GM23248 (cell line): ENCODE measurements at regions not wholly inside any gene's neighbourhood (a gene's known extent, or its start where the extent isn't known, plus 50 kb on each side); places are given as distances from the start of the nearest gene placed in this dataset.

Experiments used
- DNase-seq: peaks from one replicate; pipeline ENCODE4 v3.0.0-alpha.2; 2015
- H2AFZ ChIP-seq: fragments of 200-600 bp; sonication (generic); 2 replicates; pipeline ENCODE4 v1.6.1; 2016; ENCODE audit warnings: antibody characterized with exemption
- H3F3A ChIP-seq: fragments of 200-600 bp; sonication (generic); 2 replicates; pipeline ENCODE4 v1.6.1; 2016; ENCODE audit warnings: mild to moderate bottlenecking, antibody characterized with exemption, mixed run types; ENCODE audit not compliant: insufficient read depth
- H3K27ac ChIP-seq: fragments of 200-600 bp; sonication (generic); 2 replicates; pipeline ENCODE4 v1.5.1; 2016; ENCODE audit warnings: mild to moderate bottlenecking
- H3K27me3 ChIP-seq: fragments of 200-600 bp; sonication (generic); replicated peaks from 2 replicates; pipeline ENCODE4 v1.6.1; 2016; ENCODE audit warnings: mild to moderate bottlenecking; ENCODE audit not compliant: insufficient read depth
- H3K36me3 ChIP-seq: fragments of 200-600 bp; sonication (generic); 2 replicates; pipeline ENCODE4 v1.6.1; 2016; ENCODE audit warnings: low read depth, mild to moderate bottlenecking
- H3K4me1 ChIP-seq: fragments of 200-600 bp; sonication (generic); 2 replicates; pipeline ENCODE4 v1.6.1; 2016; ENCODE audit warnings: mild to moderate bottlenecking; ENCODE audit not compliant: insufficient read depth
- H3K4me2 ChIP-seq: fragments of 200-600 bp; sonication (generic); one replicate; pipeline ENCODE4 v1.6.1; 2016; ENCODE audit warnings: mild to moderate bottlenecking; ENCODE audit not compliant: unreplicated experiment
- H3K4me3 ChIP-seq: fragments of 200-600 bp; sonication (generic); 2 replicates; pipeline ENCODE4 v1.5.1; 2016; ENCODE audit warnings: mild to moderate bottlenecking
- H3K79me2 ChIP-seq: fragments of 200-600 bp; sonication (generic); 2 replicates; pipeline ENCODE4 v1.6.1; 2016; ENCODE audit warnings: mild to moderate bottlenecking; ENCODE audit not compliant: insufficient read depth
- H3K9ac ChIP-seq: fragments of 200-600 bp; sonication (generic); 2 replicates; pipeline ENCODE4 v1.6.1; 2016; ENCODE audit warnings: mild to moderate bottlenecking
- H3K9me2 ChIP-seq: fragments of 200-600 bp; sonication (generic); 2 replicates; pipeline ENCODE4 v1.6.1; 2016; ENCODE audit warnings: mixed run types, mild to moderate bottlenecking, moderate library complexity; ENCODE audit not compliant: insufficient read depth
- H3K9me3 ChIP-seq: fragments of 200-600 bp; sonication (generic); one replicate; pipeline ENCODE4 v1.6.1; 2017; ENCODE audit warnings: low read depth
- H4K20me1 ChIP-seq: fragments of 200-600 bp; sonication (generic); 2 replicates; pipeline ENCODE4 v1.6.0; 2016; ENCODE audit not compliant: insufficient read depth
- EZH2 ChIP-seq: fragments of 200-600 bp; sonication (generic); IDR thresholded peaks from 2 replicates; pipeline ENCODE4 v1.6.1; 2018; ENCODE audit warnings: antibody characterized with exemption, mild to moderate bottlenecking; ENCODE audit not compliant: insufficient read depth, poor library complexity, severe bottlenecking
- EZH2phosphoT487 ChIP-seq: fragments of 200-600 bp; sonication (generic); IDR thresholded peaks from 2 replicates; pipeline ENCODE4 v1.6.1; 2018; ENCODE audit warnings: antibody characterized with exemption, moderate library complexity, mild to moderate bottlenecking, low read depth; ENCODE audit not compliant: insufficient read depth
- WGBS, 2 experiments: methylation state at CpG; one replicate each; pipeline ENCODE4 v1.1.6; 2015 to 2017; ENCODE audit warnings: low lambda C conversion rate in 2 of 2, low coverage in 1 of 2; ENCODE audit errors: missing lambda C conversion rate in 2 of 2; 5-methylcytosine and 5-hydroxymethylcytosine counted together
- in situ Hi-C: fragments of 300-500 bp; cut with MboI; formaldehyde crosslinking; loops from 2 replicates; pipeline ENCODE4 v1.15.0; 2020

DNA sequence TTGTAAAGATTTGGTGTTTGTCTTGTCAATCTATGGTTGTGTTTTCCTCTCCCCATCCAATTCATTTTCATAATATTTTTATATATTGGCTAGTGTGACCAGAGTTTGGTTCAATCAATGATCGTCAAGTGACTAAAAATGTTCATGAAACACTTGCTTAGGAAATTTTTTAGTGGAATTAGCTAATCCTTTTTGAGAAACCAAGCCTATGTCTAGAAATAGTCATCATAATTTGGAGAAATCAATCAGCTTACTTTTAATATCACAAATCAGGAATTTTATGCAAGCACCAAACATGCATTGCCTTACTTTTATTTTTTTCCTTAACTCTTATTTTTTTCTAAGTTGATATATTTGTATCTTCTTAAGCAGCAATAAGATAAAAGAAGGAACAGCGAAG lies 403.1 kb upstream of the TBL1XR1 start:
- Histone ChIP-seq H4K20me1 (no peaks in the 10 kb centered on the region), H3F3A (peaks cover 33% of the 10 kb centered on the region), H3K9me3 (no peaks in the 10 kb centered on the region), H3K4me2 (no peak overlapping the region), H3K9ac (no peak overlapping the region), H3K9me2 (no peaks in the 10 kb centered on the region), H3K27me3 (no peaks in the 10 kb centered on the region), H3K4me3 (no peak overlapping the region), H3K27ac (no peak overlapping the region), H3K4me1 (peaks cover 31% of the 10 kb centered on the region), H3K36me3 (no peaks in the 10 kb centered on the region), H2AFZ (no peak overlapping the region), H3K79me2 (no peaks in the 10 kb centered on the region)
- DNase-seq: no peak
- WGBS, 2 experiments: 95 to 96% methylated on average over 2 of the region's 2 CpGs
- in situ Hi-C loops: no loop called here
- TF ChIP-seq EZH2phosphoT487 (no peak), EZH2 (no peak)

DNA sequence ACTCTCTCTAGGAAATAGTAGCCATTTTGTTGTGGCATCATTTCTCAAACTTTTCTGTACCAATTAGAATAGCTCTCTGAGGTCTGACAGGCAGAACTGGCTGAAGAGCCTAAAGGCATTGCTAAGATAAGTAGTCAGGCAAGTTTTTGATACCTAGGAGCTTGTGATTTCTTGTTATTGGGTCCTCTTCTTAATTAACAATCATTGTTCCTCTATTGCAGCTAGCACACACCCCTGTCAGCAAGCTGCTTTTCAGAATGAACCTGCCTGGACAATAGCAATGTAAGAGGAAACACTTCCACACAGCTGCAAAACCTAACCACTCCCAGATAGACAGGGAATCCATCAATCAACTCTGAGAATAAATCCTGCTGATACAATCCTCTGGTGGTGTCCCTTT lies 403.9 kb upstream of the TBL1XR1 start:
- H3K4me3 ChIP-seq: no peak overlapping the region
- H3K4me1 ChIP-seq: peaks cover 24% of the 10 kb centered on the region
- in situ Hi-C loops: no loop called here
- H3K9me3 ChIP-seq: no peaks in the 10 kb centered on the region
- no peaks in the 10 kb centered on the region for H3K36me3 ChIP-seq
- H3K9ac ChIP-seq: no peak overlapping the region
- no peaks in the 10 kb centered on the region for H3K9me2 ChIP-seq
- no peaks in the 10 kb centered on the region for H4K20me1 ChIP-seq
- H3K79me2 ChIP-seq: no peaks in the 10 kb centered on the region
- no peaks in the 10 kb centered on the region for H3K27me3 ChIP-seq
- no peak for DNase-seq
- H2AFZ ChIP-seq: no peak overlapping the region
- H3F3A ChIP-seq: peaks cover 26% of the 10 kb centered on the region
- no peak overlapping the region for H3K27ac ChIP-seq
- no peak for TF ChIP-seq EZH2phosphoT487
- TF ChIP-seq EZH2: no peak
- no peak overlapping the region for H3K4me2 ChIP-seq

DNA sequence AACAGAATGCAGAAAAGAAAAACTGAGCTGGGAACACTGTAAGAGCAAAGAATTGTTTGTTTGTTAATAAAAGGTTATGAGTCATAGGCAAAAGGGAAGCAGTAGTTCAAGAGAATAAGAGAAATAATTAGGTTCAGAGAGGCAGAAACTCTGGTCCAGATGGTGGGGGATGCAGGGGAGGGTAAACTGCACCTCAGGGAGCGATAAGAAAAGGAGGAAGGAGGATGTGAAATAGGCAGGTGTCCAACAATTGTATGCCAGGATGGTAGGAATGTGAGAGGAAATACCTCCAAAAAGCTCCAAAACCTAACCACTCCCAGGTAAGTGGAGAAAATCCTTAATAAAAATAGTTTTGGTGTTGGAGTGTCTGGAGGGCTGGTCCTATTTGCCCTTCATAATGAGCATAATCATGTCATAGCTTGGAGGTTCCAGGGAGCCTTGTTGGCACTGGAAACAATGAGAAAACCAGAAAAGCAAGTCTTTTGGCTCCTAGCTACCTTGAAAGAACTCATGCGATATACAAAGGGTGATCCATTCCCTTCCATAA lies 405.4 kb upstream of the TBL1XR1 start:
- no peak overlapping the region for H3K27ac ChIP-seq
- H3K4me3 ChIP-seq: no peak overlapping the region
- DNase-seq: peak; percentile 32
- in situ Hi-C loops: no loop called here
- H3K4me2 ChIP-seq: no peak overlapping the region
- no peak overlapping the region for H3K9ac ChIP-seq
- H3K36me3 ChIP-seq: no peaks in the 10 kb centered on the region
- peaks cover 10% of the 10 kb centered on the region for H3F3A ChIP-seq
- H3K27me3 ChIP-seq: no peaks in the 10 kb centered on the region
- no peaks in the 10 kb centered on the region for H3K9me3 ChIP-seq
- H3K4me1 ChIP-seq: peaks cover 10% of the 10 kb centered on the region
- no peaks in the 10 kb centered on the region for H3K9me2 ChIP-seq
- H3K79me2 ChIP-seq: no peaks in the 10 kb centered on the region
- H2AFZ ChIP-seq: no peak overlapping the region
- TF ChIP-seq EZH2phosphoT487 (no peak), EZH2 (no peak)
- H4K20me1 ChIP-seq: no peaks in the 10 kb centered on the region
- whole genome bisulfite sequencing, 2 experiments: 98 to 100% methylated on average over 2 of the region's 2 CpGs

DNA sequence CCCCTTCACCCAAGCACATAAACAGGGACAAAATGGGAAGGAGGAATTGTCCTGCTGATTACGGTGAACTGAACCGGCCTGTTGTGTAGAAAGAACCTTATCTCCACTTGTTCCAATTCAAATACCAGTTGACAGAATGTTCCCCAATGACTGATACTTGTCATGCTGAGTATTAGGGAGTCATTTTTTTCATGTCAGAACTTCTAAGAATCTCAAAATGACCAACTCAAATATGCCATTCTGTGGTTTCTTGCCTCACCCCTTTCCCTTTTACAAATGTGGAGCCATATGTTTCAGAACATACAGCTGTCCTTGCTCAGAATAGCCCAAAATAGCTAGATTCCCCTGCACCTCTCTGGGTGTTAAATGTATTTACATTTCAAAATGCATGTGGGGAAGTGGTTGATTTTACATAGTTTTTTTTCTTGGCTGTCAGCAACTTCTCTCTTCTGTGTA lies 405.9 kb upstream of the TBL1XR1 start:
- no peaks in the 10 kb centered on the region for H3K36me3 ChIP-seq
- no peaks in the 10 kb centered on the region for H3K79me2 ChIP-seq
- no peak overlapping the region for H3K4me3 ChIP-seq
- no peak overlapping the region for H3K9ac ChIP-seq
- no peak overlapping the region for H3K4me2 ChIP-seq
- H3K9me3 ChIP-seq: no peaks in the 10 kb centered on the region
- H3F3A ChIP-seq: peaks cover 5% of the 10 kb centered on the region
- in situ Hi-C loops: no loop called here
- WGBS, 2 experiments: 95 to 100% methylated on average over 2 of the region's 2 CpGs
- DNase-seq: no peak
- no peak overlapping the region for H3K27ac ChIP-seq
- TF ChIP-seq EZH2: no peak
- peaks cover 5% of the 10 kb centered on the region for H3K4me1 ChIP-seq
- H3K27me3 ChIP-seq: no peaks in the 10 kb centered on the region
- H3K9me2 ChIP-seq: no peaks in the 10 kb centered on the region
- no peaks in the 10 kb centered on the region for H4K20me1 ChIP-seq
- H2AFZ ChIP-seq: no peak overlapping the region

DNA sequence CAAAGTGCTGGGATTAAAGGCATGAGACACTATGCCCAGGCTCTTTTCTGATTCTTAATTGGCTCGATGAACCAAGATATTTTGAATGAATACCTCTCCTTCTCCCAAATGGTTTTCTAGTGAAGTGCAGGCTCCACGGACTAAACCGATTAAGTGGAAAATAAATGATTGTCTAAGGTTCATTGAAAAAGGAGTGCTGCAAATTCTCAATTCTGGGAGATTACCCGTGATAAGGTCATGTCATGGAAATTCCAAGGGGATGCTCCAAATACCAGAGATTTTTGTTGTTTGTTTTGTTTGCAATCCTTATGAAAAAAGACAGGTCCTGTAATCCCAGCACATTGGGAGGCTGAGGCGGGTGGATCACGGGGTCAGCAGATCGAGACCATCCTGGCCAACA lies 406.9 kb upstream of the TBL1XR1 start:
- Histone ChIP-seq H3K9ac (no peak overlapping the region), H3F3A (no peaks in the 10 kb centered on the region), H3K9me2 (no peaks in the 10 kb centered on the region), H3K4me3 (no peak overlapping the region), H3K9me3 (no peaks in the 10 kb centered on the region), H2AFZ (no peak overlapping the region), H3K79me2 (no peaks in the 10 kb centered on the region), H3K4me2 (no peak overlapping the region), H4K20me1 (no peaks in the 10 kb centered on the region), H3K27me3 (no peaks in the 10 kb centered on the region), H3K27ac (no peak overlapping the region), H3K36me3 (no peaks in the 10 kb centered on the region), H3K4me1 (no peaks in the 10 kb centered on the region)
- 91 to 92% methylated on average over 7 of the region's 7 CpGs for WGBS, 2 experiments
- in situ Hi-C loops: no loop called here
- TF ChIP-seq EZH2phosphoT487: no peak
- no peak for TF ChIP-seq EZH2
- DNase-seq: no peak
